Gastroesophageal sphincter (tissue), 4 donors: ENCODE measurements at regions not wholly inside any gene's neighbourhood (a gene's known extent, or its start where the extent isn't known, plus 50 kb on each side); places are given as distances from the start of the nearest gene placed in this dataset.

Experiments used
- ATAC-seq: fragments of 150-250 bp; one replicate; pipeline ENCODE4 v1.9.1; 2016; ENCODE audit warnings: mild to moderate bottlenecking, moderate library complexity
- H3K27ac ChIP-seq, 4 donors: fragments of 200-600 bp; sonication (generic) in 3 of 4; 1 replicate in 3 of 4; 2 replicates in 1 of 4; pipeline ENCODE4 v1.5.1; 2016 to 2019
- H3K27me3 ChIP-seq: fragments of 200-600 bp; sonication (generic); one replicate; pipeline ENCODE4 v1.5.1; 2019
- H3K36me3 ChIP-seq, 2 donors: fragments of 200-600 bp; sonication (generic); one replicate each; pipeline ENCODE4 v1.5.1; 2019; ENCODE audit warnings: control low read depth in 1 of 2
- H3K4me1 ChIP-seq, 3 donors: fragments of 200-600 bp; sonication (generic); 1 replicate in 2 of 3; 2 replicates in 1 of 3; pipeline ENCODE4 v1.5.1; 2016 to 2019; ENCODE audit warnings: control low read depth in 2 of 3
- H3K4me3 ChIP-seq, 2 donors: fragments of 200-600 bp; sonication (generic); one replicate each; pipeline ENCODE4 v1.5.1; 2019; ENCODE audit warnings: mild to moderate bottlenecking in 1 of 2, moderate library complexity in 1 of 2
- H3K9me3 ChIP-seq, 3 donors: fragments of 200-600 bp; sonication (generic); one replicate each; pipeline ENCODE4 v1.5.1; 2017 to 2019; ENCODE audit warnings: control low read depth in 2 of 3
- CTCF ChIP-seq, 4 experiments: fragments of 200-600 bp in 2 of 4; fragments of 450-650 bp in 2 of 4; sonication (generic) in 1 of 4; IDR thresholded peaks; one replicate each; pipeline ENCODE4 v1.5.1; 2017 to 2019; ENCODE audit warnings: antibody characterized with exemption in 4 of 4, mild to moderate bottlenecking in 2 of 4, moderate library complexity in 2 of 4
- EP300 ChIP-seq: sonication (generic); formaldehyde crosslinking; IDR thresholded peaks from one replicate; pipeline ENCODE4 v1.6.1; 2017; ENCODE audit warnings: antibody characterized with exemption, mild to moderate bottlenecking
- POLR2A ChIP-seq, 2 donors: fragments of 450-650 bp; IDR thresholded peaks; one replicate each; pipeline ENCODE4 v1.6.1; 2017; ENCODE audit warnings: antibody characterized with exemption in 2 of 2, mild to moderate bottlenecking in 2 of 2, moderate library complexity in 1 of 2
- POLR2AphosphoS5 ChIP-seq: sonication (generic); formaldehyde crosslinking; IDR thresholded peaks from one replicate; pipeline ENCODE4 v1.6.1; 2017; ENCODE audit warnings: antibody characterized with exemption
- WGBS, 2 donors: methylation state at CpG; one replicate each; pipeline ENCODE4 v1.1.5; 2018; ENCODE audit warnings: low coverage in 1 of 2; 5-methylcytosine and 5-hydroxymethylcytosine counted together

DNA sequence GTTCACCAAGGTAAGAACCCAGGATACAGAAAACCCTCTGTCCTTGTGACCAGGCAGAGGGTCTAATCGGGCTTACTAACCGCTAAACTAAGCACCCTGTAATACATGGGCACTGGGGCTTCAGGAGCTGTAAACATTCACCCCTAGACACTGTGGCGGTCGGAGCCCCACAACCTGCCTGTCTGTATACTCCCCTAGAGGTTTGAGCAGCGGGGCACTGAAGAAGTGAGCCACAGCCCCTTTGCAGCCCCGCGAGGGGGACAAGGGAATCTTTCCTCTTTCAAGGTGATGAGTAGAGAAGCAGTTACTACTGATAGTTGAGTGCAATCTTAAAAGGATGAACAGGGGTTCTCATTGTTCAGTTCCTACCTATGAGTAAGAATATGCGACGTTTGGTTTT is 397.2 kb downstream of the AEBP2 start:
- H3K27me3 ChIP-seq: no peaks in the 10 kb centered on the region
- TF ChIP-seq EP300 (no peak), POLR2A (IDR thresholded peaks at IDR 0.05) (no peak), POLR2AphosphoS5 (no peak), CTCF (IDR thresholded peaks at IDR 0.05) (no peak)
- no peaks in the 10 kb centered on the region for H3K9me3 ChIP-seq
- no peak overlapping the region for H3K4me3 ChIP-seq
- ATAC-seq: no peak
- WGBS, 2 donors: 100% methylated on average over 2 of the region's 9 CpGs
- H3K36me3 ChIP-seq: no peaks in the 10 kb centered on the region
- H3K4me1 ChIP-seq: peaks cover 0 to 4% (median 0%) of the 10 kb centered on the region in 3 donors
- no peak overlapping the region for H3K27ac ChIP-seq

DNA sequence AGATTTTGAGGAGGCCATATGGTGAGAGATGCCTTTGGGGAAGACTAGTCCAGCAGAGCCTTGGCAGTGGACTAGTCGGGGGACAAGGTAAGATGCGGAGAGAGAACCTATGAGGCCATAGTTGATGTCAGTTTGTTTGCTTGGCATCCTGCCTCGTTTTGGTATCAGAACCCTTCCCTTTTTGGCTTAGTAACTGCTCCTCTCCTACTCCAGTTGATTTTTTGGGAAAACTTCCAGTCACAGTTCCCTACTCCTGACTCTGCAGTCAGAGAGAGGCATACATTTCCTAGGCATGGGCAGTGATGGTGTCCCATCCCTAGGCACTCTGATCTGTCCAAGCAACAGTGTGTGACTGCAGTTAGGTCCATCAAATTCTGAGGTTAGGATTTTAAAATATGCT is 398.3 kb downstream of the AEBP2 start:
- peaks cover 0 to 10% (median 0%) of the 10 kb centered on the region in 3 donors for H3K4me1 ChIP-seq
- H3K27ac ChIP-seq: no peak overlapping the region
- 73 to 75% methylated on average over 3 of the region's 3 CpGs for WGBS, 2 donors
- ATAC-seq: no peak
- TF ChIP-seq POLR2A (IDR thresholded peaks at IDR 0.05) (no peak), EP300 (no peak), POLR2AphosphoS5 (no peak), CTCF (IDR thresholded peaks at IDR 0.05) (no peak)
- no peak overlapping the region for H3K4me3 ChIP-seq
- no peaks in the 10 kb centered on the region for H3K27me3 ChIP-seq
- no peaks in the 10 kb centered on the region for H3K9me3 ChIP-seq
- H3K36me3 ChIP-seq: no peaks in the 10 kb centered on the region

DNA sequence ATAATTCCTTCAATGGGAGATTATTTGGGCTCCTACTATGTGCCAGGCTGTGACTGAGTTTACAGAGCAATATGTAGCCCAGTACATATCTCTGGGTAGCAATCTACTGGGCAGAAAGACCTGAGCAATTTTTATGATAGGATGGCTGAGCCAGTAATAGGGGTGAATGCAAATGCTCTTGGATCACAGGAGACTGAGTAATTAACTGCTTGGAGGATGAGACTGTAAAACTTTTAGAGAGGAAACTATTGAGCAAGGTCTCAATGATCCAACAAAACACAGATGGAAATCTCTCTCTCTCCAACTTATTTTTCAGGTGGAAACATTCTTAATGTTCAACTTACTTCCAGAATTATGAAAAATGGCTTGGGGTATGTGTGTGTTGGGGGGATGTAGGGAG is 402.2 kb downstream of the AEBP2 start:
- H3K4me1 ChIP-seq: peaks cover 0 to 31% (median 3%) of the 10 kb centered on the region in 3 donors
- no peak overlapping the region for H3K4me3 ChIP-seq
- no peaks in the 10 kb centered on the region for H3K27me3 ChIP-seq
- no peak overlapping the region for H3K27ac ChIP-seq
- ATAC-seq: no peak
- no peak for TF ChIP-seq POLR2AphosphoS5
- TF ChIP-seq EP300: no peak
- TF ChIP-seq CTCF (IDR thresholded peaks at IDR 0.05): no peak
- TF ChIP-seq POLR2A (IDR thresholded peaks at IDR 0.05): no peak
- H3K36me3 ChIP-seq: no peaks in the 10 kb centered on the region
- no peaks in the 10 kb centered on the region for H3K9me3 ChIP-seq

- H3K4me1 ChIP-seq: peaks cover 3 to 37% (median 4%) of the 10 kb centered on the region in 3 donors
- 4 to 21% methylated on average over 3 of the region's 3 CpGs for WGBS, 2 donors
- no peaks in the 10 kb centered on the region for H3K36me3 ChIP-seq
- peak overlapping the region in 1 of 2 donors; percentile 12 for H3K4me3 ChIP-seq
- no peaks in the 10 kb centered on the region for H3K9me3 ChIP-seq
- H3K27me3 ChIP-seq: no peaks in the 10 kb centered on the region
- no peak for TF ChIP-seq EP300
- no peak for TF ChIP-seq CTCF (IDR thresholded peaks at IDR 0.05)
- TF ChIP-seq POLR2AphosphoS5: no peak
- ATAC-seq: no peak
- peak overlapping the region in 3 of 4 donors; percentile 21 to 48 (median 21) for H3K27ac ChIP-seq
Measured at GRCh38 chr12:19842116-19842515, 402.8 kb downstream of the AEBP2 start.

DNA sequence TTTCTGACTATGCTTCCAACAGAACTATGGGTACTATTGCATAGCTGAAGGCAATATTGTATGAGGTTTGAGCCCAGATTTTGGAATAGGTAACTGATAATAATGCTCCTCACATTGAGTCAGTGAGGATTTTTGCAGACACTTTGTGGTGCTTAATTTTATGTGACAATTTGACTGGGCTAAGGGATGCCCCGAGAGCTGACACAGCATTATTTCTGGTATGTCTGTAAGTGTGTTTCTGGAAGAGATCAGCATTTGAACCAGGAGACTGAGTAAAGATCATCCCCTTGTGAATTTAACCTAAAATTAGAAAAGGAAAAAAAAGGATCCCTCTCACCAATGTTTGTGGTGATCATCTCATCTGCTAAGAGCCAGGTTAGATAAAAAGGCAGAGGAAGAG is 404.9 kb downstream of the AEBP2 start:
- Histone ChIP-seq H3K9me3 (no peaks in the 10 kb centered on the region), H3K27me3 (no peaks in the 10 kb centered on the region), H3K4me1 (peaks cover 3 to 51% (median 7%) of the 10 kb centered on the region in 3 donors), H3K27ac (no peak overlapping the region), H3K4me3 (no peak overlapping the region), H3K36me3 (no peaks in the 10 kb centered on the region)
- ATAC-seq: no peak
- WGBS, 2 donors: 80 to 100% methylated on average over 1 of the region's 1 CpG
- TF ChIP-seq EP300: no peak
- TF ChIP-seq POLR2A (IDR thresholded peaks at IDR 0.05): no peak
- no peak for TF ChIP-seq CTCF (IDR thresholded peaks at IDR 0.05)
- no peak for TF ChIP-seq POLR2AphosphoS5
